Ascending aorta (tissue), 2 donors: ENCODE measurements at regions not wholly inside any gene's neighbourhood (a gene's known extent, or its start where the extent isn't known, plus 50 kb on each side); places are given as distances from the start of the nearest gene placed in this dataset.

Experiments
- DNase-seq, 2 donors: peaks; one replicate each; pipeline ENCODE4 v3.0.0-alpha.2; 2019; ENCODE audit warnings: low spot score in 2 of 2
- H3K27ac ChIP-seq, 2 donors: fragments of 200-600 bp; sonication (generic); one replicate each; pipeline ENCODE4 v1.5.1; 2016 to 2017; ENCODE audit warnings: mild to moderate bottlenecking in 1 of 2
- H3K27me3 ChIP-seq: fragments of 200-600 bp; sonication (generic); one replicate; pipeline ENCODE4 v1.5.1; 2017
- H3K36me3 ChIP-seq, 2 donors: fragments of 200-600 bp; sonication (generic); one replicate each; pipeline ENCODE4 v1.5.1; 2016
- H3K4me1 ChIP-seq, 2 donors: fragments of 200-600 bp; sonication (generic); one replicate each; pipeline ENCODE4 v1.5.1; 2016 to 2017; ENCODE audit warnings: mild to moderate bottlenecking in 1 of 2
- H3K4me3 ChIP-seq, 2 donors: fragments of 200-600 bp; sonication (generic); one replicate each; pipeline ENCODE4 v1.5.1; 2016 to 2017; ENCODE audit warnings: mild to moderate bottlenecking in 1 of 2
- H3K9me3 ChIP-seq, 2 donors: fragments of 200-600 bp; sonication (generic); one replicate each; pipeline ENCODE4 v1.5.1; 2016
- intact Hi-C: fragments of 100-400 bp; cut with DNase I; formaldehyde crosslinking; loops from one replicate; pipeline ENCODE4 v1.15.1; 2023
- TF ChIP-seq, protein P1 (sequence below), 3 experiments: fragments of 200-600 bp in 2 of 3; fragments of 450-650 bp in 1 of 3; sonication (generic) in 2 of 3; IDR thresholded peaks; one replicate each; pipeline ENCODE4 v1.5.1; 2016 to 2019; ENCODE audit warnings: antibody characterized with exemption in 3 of 3, mild to moderate bottlenecking in 1 of 3, moderate library complexity in 1 of 3

- Histone ChIP-seq H3K27ac (no peak overlapping the region), H3K9me3 (no peaks in the 10 kb centered on the region), H3K4me3 (no peak overlapping the region), H3K36me3 (no peaks in the 10 kb centered on the region), H3K27me3 (no peaks in the 10 kb centered on the region), H3K4me1 (no peaks in the 10 kb centered on the region)
- TF ChIP-seq, protein P1, sequence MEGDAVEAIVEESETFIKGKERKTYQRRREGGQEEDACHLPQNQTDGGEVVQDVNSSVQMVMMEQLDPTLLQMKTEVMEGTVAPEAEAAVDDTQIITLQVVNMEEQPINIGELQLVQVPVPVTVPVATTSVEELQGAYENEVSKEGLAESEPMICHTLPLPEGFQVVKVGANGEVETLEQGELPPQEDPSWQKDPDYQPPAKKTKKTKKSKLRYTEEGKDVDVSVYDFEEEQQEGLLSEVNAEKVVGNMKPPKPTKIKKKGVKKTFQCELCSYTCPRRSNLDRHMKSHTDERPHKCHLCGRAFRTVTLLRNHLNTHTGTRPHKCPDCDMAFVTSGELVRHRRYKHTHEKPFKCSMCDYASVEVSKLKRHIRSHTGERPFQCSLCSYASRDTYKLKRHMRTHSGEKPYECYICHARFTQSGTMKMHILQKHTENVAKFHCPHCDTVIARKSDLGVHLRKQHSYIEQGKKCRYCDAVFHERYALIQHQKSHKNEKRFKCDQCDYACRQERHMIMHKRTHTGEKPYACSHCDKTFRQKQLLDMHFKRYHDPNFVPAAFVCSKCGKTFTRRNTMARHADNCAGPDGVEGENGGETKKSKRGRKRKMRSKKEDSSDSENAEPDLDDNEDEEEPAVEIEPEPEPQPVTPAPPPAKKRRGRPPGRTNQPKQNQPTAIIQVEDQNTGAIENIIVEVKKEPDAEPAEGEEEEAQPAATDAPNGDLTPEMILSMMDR (IDR thresholded peaks at IDR 0.05) = no peak
- intact Hi-C loops = no loop called here
- DNase-seq = no peak
Measured at GRCh38 chr6:21864206-21864605, 270.7 kb downstream of the SOX4 start.

GRCh38 chr6:21868226-21868625, 274.7 kb downstream of the SOX4 start:
- intact Hi-C loops = no loop called here
- TF ChIP-seq, protein P1 (IDR thresholded peaks at IDR 0.05) = no peak
- H3K9me3 ChIP-seq = no peaks in the 10 kb centered on the region
- peaks cover 0 to 3% of the 10 kb centered on the region in 2 donors for H3K4me1 ChIP-seq
- H3K27me3 ChIP-seq = no peaks in the 10 kb centered on the region
- DNase-seq = no peak
- H3K27ac ChIP-seq = no peak overlapping the region
- no peaks in the 10 kb centered on the region for H3K36me3 ChIP-seq
- H3K4me3 ChIP-seq = no peak overlapping the region

- H3K9me3 ChIP-seq = no peaks in the 10 kb centered on the region
- TF ChIP-seq, protein P1 (IDR thresholded peaks at IDR 0.05) = no peak
- no peaks in the 10 kb centered on the region for H3K27me3 ChIP-seq
- intact Hi-C loops = no loop called here
- H3K4me3 ChIP-seq = no peak overlapping the region
- no peak overlapping the region for H3K27ac ChIP-seq
- H3K36me3 ChIP-seq = no peaks in the 10 kb centered on the region
- H3K4me1 ChIP-seq = peaks cover 0 to 7% of the 10 kb centered on the region in 2 donors
- no peak for DNase-seq
Measured at GRCh38 chr6:21869085-21869771, 275.7 kb downstream of the SOX4 start.

- no peaks in the 10 kb centered on the region for H3K9me3 ChIP-seq
- H3K4me1 ChIP-seq = peaks cover 0 to 7% of the 10 kb centered on the region in 2 donors
- no peaks in the 10 kb centered on the region for H3K36me3 ChIP-seq
- no peak for DNase-seq
- no peak overlapping the region for H3K27ac ChIP-seq
- TF ChIP-seq, protein P1 (IDR thresholded peaks at IDR 0.05) = no peak
- intact Hi-C loops = no loop called here
- no peaks in the 10 kb centered on the region for H3K27me3 ChIP-seq
- no peak overlapping the region for H3K4me3 ChIP-seq
Measured at GRCh38 chr6:21870076-21870730, 276.7 kb downstream of the SOX4 start.

GRCh38 chr6:21871831-21872230, 278.3 kb downstream of the SOX4 start:
- no peaks in the 10 kb centered on the region for H3K27me3 ChIP-seq
- H3K4me1 ChIP-seq = peaks cover 0 to 7% of the 10 kb centered on the region in 2 donors
- TF ChIP-seq, protein P1 (IDR thresholded peaks at IDR 0.05) = no peak
- DNase-seq = no peak
- no peak overlapping the region for H3K27ac ChIP-seq
- no peaks in the 10 kb centered on the region for H3K36me3 ChIP-seq
- no peaks in the 10 kb centered on the region for H3K9me3 ChIP-seq
- intact Hi-C loops = no loop called here
- H3K4me3 ChIP-seq = no peak overlapping the region
